ENCODE measurements at regions not wholly inside any gene's neighbourhood (a gene's known extent, or its start where the extent isn't known, plus 50 kb on each side); places are given as distances from the start of the nearest gene placed in this dataset.
A peak's percentile ranks its signal among the peaks of the same experiment; 100 is the strongest.
"Not testable (repeated sequence)": the region's sequence is repeated elsewhere in the genome, so short reads cannot be mapped to it uniquely, and the experiment has no call there.

- Mint-ChIP-seq H3K27ac (no peak overlapping the region), H3K9me3 (ENCODE audit: low read depth) (no peaks in the 10 kb centered on the region), H3K36me3 (ENCODE audit: low read depth) (no peaks in the 10 kb centered on the region), H3K4me1 (no peaks in the 10 kb centered on the region), H3K27me3 (no peaks in the 10 kb centered on the region), H3K4me3 (no peak overlapping the region)
- CTCF ChIA-PET = interaction anchor here (0.6 kb wide), 1 partner anchor 203 kb away, joined by 3 read pairs; no protein-coding TSS in a partner anchor
- DNase-seq (no peak), ATAC-seq (no peak)
- POLR2A ChIA-PET = no interaction called here
- intact Hi-C loops (cut with DNase I, micrococcal nuclease) = no loop called here
These were observed 86.8 kb downstream of the NDUFA12 start for GRCh38 chr12:94916663-94917062.

GRCh38 chr12:94909663-94910062, 93.8 kb downstream of the NDUFA12 start:
- Mint-ChIP-seq H3K27me3 (peaks cover 2% of the 10 kb centered on the region), H3K9me3 (ENCODE audit: low read depth) (no peaks in the 10 kb centered on the region), H3K4me3 (no peak overlapping the region), H3K36me3 (ENCODE audit: low read depth) (no peaks in the 10 kb centered on the region), H3K27ac (no peak overlapping the region), H3K4me1 (no peaks in the 10 kb centered on the region)
- ATAC-seq (no peak), DNase-seq (no peak)
- intact Hi-C loops (cut with DNase I, micrococcal nuclease) = no loop called here
- CTCF ChIA-PET = interaction anchor here (0.7 kb wide), 1 partner anchor 46 kb away, joined by 3 read pairs; no protein-coding TSS in a partner anchor
- POLR2A ChIA-PET = no interaction called here

- H3K4me1 Mint-ChIP-seq; intact Hi-C loops (cut with DNase I, micrococcal nuclease); H3K27ac Mint-ChIP-seq; POLR2A ChIA-PET; H3K27me3 Mint-ChIP-seq; H3K4me3 Mint-ChIP-seq; DNase-seq; CTCF ChIA-PET; ATAC-seq; H3K36me3 Mint-ChIP-seq (ENCODE audit: low read depth); H3K9me3 Mint-ChIP-seq (ENCODE audit: low read depth): not testable (repeated sequence)
These were observed 97.7 kb downstream of the NDUFA12 start for GRCh38 chr12:94905749-94906148.

GRCh38 chr12:94900496-94900895, 103.0 kb downstream of the NDUFA12 start:
- peaks cover 1% of the 10 kb centered on the region for H3K9me3 Mint-ChIP-seq (ENCODE audit: low read depth)
- DNase-seq = no peak
- ChIA-PET POLR2A (no interaction called here), CTCF (no interaction called here)
- H3K4me3 Mint-ChIP-seq = no peak overlapping the region
- intact Hi-C loops (cut with DNase I, micrococcal nuclease) = no loop called here
- no peak overlapping the region for H3K27ac Mint-ChIP-seq
- no peaks in the 10 kb centered on the region for H3K4me1 Mint-ChIP-seq
- no peak for ATAC-seq
- peaks cover 1% of the 10 kb centered on the region for H3K27me3 Mint-ChIP-seq
- H3K36me3 Mint-ChIP-seq (ENCODE audit: low read depth) = no peaks in the 10 kb centered on the region

- H3K4me1 Mint-ChIP-seq = no peaks in the 10 kb centered on the region
- POLR2A ChIA-PET = no interaction called here
- intact Hi-C loops (cut with DNase I, micrococcal nuclease) = no loop called here
- H3K4me3 Mint-ChIP-seq = no peak overlapping the region
- DNase-seq (no peak), ATAC-seq (no peak)
- no peak overlapping the region for H3K27ac Mint-ChIP-seq
- CTCF ChIA-PET = no interaction called here
- no peaks in the 10 kb centered on the region for H3K9me3 Mint-ChIP-seq (ENCODE audit: low read depth)
- no peaks in the 10 kb centered on the region for H3K36me3 Mint-ChIP-seq (ENCODE audit: low read depth)
- H3K27me3 Mint-ChIP-seq = no peaks in the 10 kb centered on the region
These were observed 105.1 kb downstream of the NDUFA12 start for GRCh38 chr12:94898388-94898787.

- intact Hi-C loops (cut with DNase I, micrococcal nuclease) = no loop called here
- no peak for ATAC-seq
These were observed 110.8 kb downstream of the NDUFA12 start for GRCh38 chr12:94892544-94893267.

GRCh38 chr12:94889445-94890210, 113.9 kb downstream of the NDUFA12 start:
- H3K27ac Mint-ChIP-seq = no peak overlapping the region
- DNase-seq (no peak), ATAC-seq (no peak)
- CTCF ChIA-PET = no interaction called here
- intact Hi-C loops (cut with DNase I, micrococcal nuclease) = no loop called here
- H3K27me3 Mint-ChIP-seq = peaks cover 2% of the 10 kb centered on the region
- H3K9me3 Mint-ChIP-seq (ENCODE audit: low read depth) = no peaks in the 10 kb centered on the region
- POLR2A ChIA-PET = interaction anchor here (0.6 kb wide), 1 partner anchor 73 kb away, joined by 4 read pairs; no protein-coding TSS in a partner anchor
- no peaks in the 10 kb centered on the region for H3K4me1 Mint-ChIP-seq
- H3K4me3 Mint-ChIP-seq = no peak overlapping the region
- no peaks in the 10 kb centered on the region for H3K36me3 Mint-ChIP-seq (ENCODE audit: low read depth)

More at GRCh38 chr12:94892544-94893267, 110.8 kb downstream of the NDUFA12 start:
- no peaks in the 10 kb centered on the region for H3K9me3 Mint-ChIP-seq (ENCODE audit: low read depth)
- ChIA-PET CTCF (no interaction called here), POLR2A (no interaction called here)
- H3K4me3 Mint-ChIP-seq = no peak overlapping the region
- no peak for DNase-seq
- no peaks in the 10 kb centered on the region for H3K36me3 Mint-ChIP-seq (ENCODE audit: low read depth)
- peaks cover 2% of the 10 kb centered on the region for H3K27me3 Mint-ChIP-seq
- no peak overlapping the region for H3K27ac Mint-ChIP-seq
- no peaks in the 10 kb centered on the region for H3K4me1 Mint-ChIP-seq

GRCh38 chr12:94879542-94879941, 124.0 kb downstream of the NDUFA12 start:
- intact Hi-C loops (cut with DNase I, micrococcal nuclease) = loop anchor here in 1 of 2 experiments (5.0 kb wide), 2 partner anchors 103 to 117 kb away; no protein-coding TSS in a partner anchor
- H3K36me3 Mint-ChIP-seq (ENCODE audit: low read depth) = no peaks in the 10 kb centered on the region
- DNase-seq (peak; percentile 52), ATAC-seq (no peak)
- ChIA-PET CTCF (interaction anchor here (0.8 kb wide), 1 partner anchor 268 kb away, joined by 3 read pairs; no protein-coding TSS in a partner anchor), POLR2A (no interaction called here)
- no peaks in the 10 kb centered on the region for H3K9me3 Mint-ChIP-seq (ENCODE audit: low read depth)
- H3K27me3 Mint-ChIP-seq = peaks cover 31% of the 10 kb centered on the region
- H3K4me3 Mint-ChIP-seq = no peak overlapping the region
- peaks cover 9% of the 10 kb centered on the region for H3K4me1 Mint-ChIP-seq
- no peak overlapping the region for H3K27ac Mint-ChIP-seq

GRCh38 chr12:94875525-94875924, 128.0 kb downstream of the NDUFA12 start:
- H3K4me3 Mint-ChIP-seq = no peak overlapping the region
- CTCF ChIA-PET = interaction anchor here (0.6 to 1.2 kb wide), 6 partner anchors 17 to 627 kb away, joined by 3 to 4 read pairs (median 3); no protein-coding TSS in a partner anchor
- no peak overlapping the region for H3K27ac Mint-ChIP-seq
- DNase-seq (peak; percentile 33), ATAC-seq (peak; percentile 80)
- POLR2A ChIA-PET = interaction anchor here (0.7 kb wide), 1 partner anchor 215 kb away, joined by 4 read pairs; no protein-coding TSS in a partner anchor
- H3K36me3 Mint-ChIP-seq (ENCODE audit: low read depth) = no peaks in the 10 kb centered on the region
- intact Hi-C loops (cut with DNase I, micrococcal nuclease) = loop anchor here in 1 of 2 experiments (1.0 to 5.0 kb wide), 6 partner anchors 107 to 735 kb away; no protein-coding TSS in a partner anchor
- no peaks in the 10 kb centered on the region for H3K9me3 Mint-ChIP-seq (ENCODE audit: low read depth)
- peaks cover 19% of the 10 kb centered on the region for H3K4me1 Mint-ChIP-seq
- H3K27me3 Mint-ChIP-seq = peaks cover 54% of the 10 kb centered on the region

- Mint-ChIP-seq H3K27me3 (peaks cover 56% of the 10 kb centered on the region), H3K27ac (no peak overlapping the region), H3K4me1 (peaks cover 19% of the 10 kb centered on the region), H3K9me3 (ENCODE audit: low read depth) (no peaks in the 10 kb centered on the region), H3K4me3 (peak overlapping the region; percentile 20), H3K36me3 (ENCODE audit: low read depth) (no peaks in the 10 kb centered on the region)
- POLR2A ChIA-PET = interaction anchor here (0.7 kb wide), 1 partner anchor 666 kb away, joined by 3 read pairs; no protein-coding TSS in a partner anchor
- DNase-seq = no peak
- CTCF ChIA-PET = interaction anchor here (0.6 to 1.2 kb wide), 4 partner anchors 16 to 618 kb away, joined by 3 to 4 read pairs (median 4); no protein-coding TSS in a partner anchor
- intact Hi-C loops (cut with DNase I, micrococcal nuclease) = loop anchor here in 1 of 2 experiments (1.0 to 5.0 kb wide), 6 partner anchors 108 to 734 kb away; no protein-coding TSS in a partner anchor
- no peak for ATAC-seq
These were observed 128.8 kb downstream of the NDUFA12 start for GRCh38 chr12:94874518-94875302.
